HCT116 (cell line): ENCODE measurements at regions not wholly inside any gene's neighbourhood (a gene's known extent, or its start where the extent isn't known, plus 50 kb on each side); places are given as distances from the start of the nearest gene placed in this dataset.

Source experiments
- ATAC-seq: fragments of 200-7000 bp; cut with Tn5 transposase; 2 replicates; pipeline ENCODE4 v1.9.1; 2020; ENCODE audit warnings: mild to moderate bottlenecking, moderate library complexity
- BruUV-seq: library from RNA; stranded (reverse); fragments of 400-500 nt; replicated peaks from 2 replicates; lab custom pipeline; 2021; lab: Mats Ljungman, UMichigan
- CTCF ChIA-PET: fragments of 300-600 bp; sonication (Branson Sonifier 250); formaldehyde crosslinking; loops from one replicate; lab custom pipeline; 2021; ENCODE audit warnings: antibody characterized with exemption; lab: Charles Lee
- POLR2A ChIA-PET: fragments of 300-600, 350-600 bp; sonication (Branson Sonifier 250); formaldehyde crosslinking; loops from one replicate; lab custom pipeline; 2021; ENCODE audit warnings: antibody characterized with exemption; lab: Charles Lee
- RAD21 ChIA-PET, 2 experiments: fragments of 300-600 bp; sonication (Branson Sonifier 250); formaldehyde crosslinking; loops; one replicate each; lab custom pipeline; 2023; ENCODE audit warnings: low total read pairs in 2 of 2; ENCODE audit not compliant: uncharacterized antibody in 2 of 2, unreplicated experiment in 2 of 2, low non-redundant PET in 1 of 2; lab: Charles Lee
- DNase-seq: peaks from one replicate; pipeline ENCODE4 v3.0.0-alpha.2; 2010; ENCODE audit warnings: low read depth, low spot score
- H2AFZ ChIP-seq: fragments of 200-600 bp; shearing (Covaris generic), sonication (generic); 2 replicates; pipeline ENCODE4 v1.6.1; 2017; ENCODE audit warnings: low read depth, mixed run types, mixed read lengths, antibody characterized with exemption, low read length; ENCODE audit not compliant: poor library complexity, severe bottlenecking
- H3K27ac ChIP-seq: 2 replicates; pipeline ENCODE4 v1.5.1; 2012; ENCODE audit warnings: low read depth, low read length
- H3K27me3 ChIP-seq: fragments of 200-600 bp; sonication (generic); 2 replicates; pipeline ENCODE4 v1.6.1; 2016; ENCODE audit warnings: mixed run types, low read length, mixed read lengths; ENCODE audit not compliant: insufficient read depth
- H3K36me3 ChIP-seq, 2 experiments: fragments of 200-500 bp in 1 of 2; fragments of 200-600 bp in 1 of 2; sonication (Bioruptor generic) in 1 of 2; sonication (generic) in 1 of 2; 2 replicates each; pipeline versions ENCODE4 v1.5.1 to v1.6.1; 2014 to 2016; ENCODE audit warnings: low read length in 2 of 2, inconsistent platforms in 1 of 2, mixed read lengths in 1 of 2, mixed run types in 1 of 2; ENCODE audit not compliant: insufficient read depth in 2 of 2, control insufficient read depth in 1 of 2
- H3K4me1 ChIP-seq, 2 experiments: fragments of 200-600 bp in 1 of 2; sonication (generic) in 1 of 2; 2 replicates each; pipeline versions ENCODE4 v1.5.1 to v1.6.1; 2012 to 2017; ENCODE audit warnings: low read length in 2 of 2, inconsistent platforms in 1 of 2, mild to moderate bottlenecking in 1 of 2, mixed read lengths in 1 of 2, mixed run types in 1 of 2, moderate library complexity in 1 of 2; ENCODE audit not compliant: insufficient read depth in 2 of 2, control insufficient read depth in 1 of 2
- H3K4me2 ChIP-seq: fragments of 200-600 bp; sonication (generic); 2 replicates; pipeline ENCODE4 v1.6.1; 2017; ENCODE audit warnings: mixed run types, low read length, mixed read lengths
- H3K4me3 ChIP-seq, 2 experiments: fragments of 200-600 bp in 1 of 2; sonication (generic) in 1 of 2; replicated peaks in 1 of 2; 2 replicates each; pipeline ENCODE4 v1.5.1; 2011 to 2016; ENCODE audit warnings: low read length in 2 of 2, control low read depth in 1 of 2, low read depth in 1 of 2, mild to moderate bottlenecking in 1 of 2, mixed read lengths in 1 of 2, mixed run types in 1 of 2
- H3K79me2 ChIP-seq: fragments of 200-600 bp; sonication (generic); 2 replicates; pipeline ENCODE4 v1.6.1; 2017; ENCODE audit warnings: mild to moderate bottlenecking, mixed run types, low read length, moderate library complexity, mixed read lengths; ENCODE audit not compliant: insufficient read depth
- H3K9ac ChIP-seq: fragments of 200-600 bp; sonication (generic); 2 replicates; pipeline ENCODE4 v1.6.1; 2016; ENCODE audit warnings: low read length, mixed read lengths
- H3K9me2 ChIP-seq: fragments of 200-600 bp; sonication (generic), shearing (Covaris generic); 2 replicates; pipeline ENCODE4 v1.6.1; 2017; ENCODE audit warnings: mixed run types, mild to moderate bottlenecking, moderate library complexity; ENCODE audit not compliant: insufficient read depth
- H3K9me3 ChIP-seq, 2 experiments: fragments of 200-500 bp in 1 of 2; fragments of 200-600 bp in 1 of 2; sonication (Bioruptor generic) in 1 of 2; sonication (generic) in 1 of 2; 2 replicates each; pipeline ENCODE4 v1.6.1; 2014 to 2017; ENCODE audit warnings: low read length in 2 of 2, mixed read lengths in 2 of 2, inconsistent platforms in 1 of 2, low read depth in 1 of 2, mild to moderate bottlenecking in 1 of 2, mixed run types in 1 of 2, moderate library complexity in 1 of 2; ENCODE audit not compliant: control insufficient read depth in 1 of 2, insufficient read depth in 1 of 2
- H4K20me1 ChIP-seq: fragments of 200-600 bp; sonication (generic), shearing (Covaris generic); 2 replicates; pipeline ENCODE4 v1.6.1; 2017; ENCODE audit warnings: mixed run types, mild to moderate bottlenecking, moderate library complexity; ENCODE audit not compliant: insufficient read depth
- CBX3 ChIP-seq: IDR thresholded peaks from 2 replicates; pipeline ENCODE4 v1.6.1; 2012; ENCODE audit warnings: low read depth
- EGR1 ChIP-seq: IDR thresholded peaks from 2 replicates; pipeline ENCODE4 v1.6.1; 2012; ENCODE audit warnings: low read depth
- ELF1 ChIP-seq: IDR thresholded peaks from 2 replicates; pipeline ENCODE4 v1.6.1; 2012; ENCODE audit warnings: low read depth, borderline replicate concordance
- EZH2phosphoT487 ChIP-seq: fragments of 200-600 bp; IDR thresholded peaks from 2 replicates; pipeline ENCODE4 v1.6.1; 2018; ENCODE audit warnings: antibody characterized with exemption, borderline replicate concordance
- JUND ChIP-seq: IDR thresholded peaks from 2 replicates; pipeline ENCODE4 v1.6.1; 2012
- POLR2AphosphoS5 ChIP-seq: IDR thresholded peaks from 2 replicates; pipeline ENCODE4 v1.6.1; 2011; ENCODE audit warnings: mild to moderate bottlenecking, low read depth, low read length, moderate library complexity
- RAD21 ChIP-seq: IDR thresholded peaks from 2 replicates; pipeline ENCODE4 v1.6.1; 2012; ENCODE audit warnings: low read depth, mild to moderate bottlenecking
- SIN3A ChIP-seq: IDR thresholded peaks from 2 replicates; pipeline ENCODE4 v1.6.1; 2012; ENCODE audit warnings: low read depth
- TCF7L2 ChIP-seq: IDR thresholded peaks from 2 replicates; pipeline ENCODE4 v1.7.0; 2011; ENCODE audit warnings: borderline replicate concordance, inconsistent platforms; ENCODE audit not compliant: insufficient read depth, insufficient read length; ENCODE audit errors: extremely low read depth
- intact Hi-C: fragments of 100-400 bp; cut with micrococcal nuclease; formaldehyde crosslinking; loops from 2 replicates; pipeline ENCODE4 v1.10.0; 2022

GRCh38 chr10:33665501-33665900 lies 331.0 kb upstream of the NRP1 start:
- intact Hi-C loops: no loop called here
- Histone ChIP-seq H3K9ac (no peak overlapping the region), H4K20me1 (no peaks in the 10 kb centered on the region), H3K4me1 (no peaks in the 10 kb centered on the region), H3K36me3 (no peaks in the 10 kb centered on the region), H3K4me3 (no peak overlapping the region), H3K79me2 (no peaks in the 10 kb centered on the region), H3K27ac (no peak overlapping the region), H3K9me3 (no peaks in the 10 kb centered on the region), H2AFZ (no peak overlapping the region), H3K4me2 (no peak overlapping the region), H3K27me3 (no peaks in the 10 kb centered on the region), H3K9me2 (no peaks in the 10 kb centered on the region)
- no TSS peak for BruUV-seq
- DNase-seq: no peak
- ATAC-seq: no peak
- ChIA-PET CTCF (no interaction called here), RAD21 (no interaction called here), POLR2A (no interaction called here)
- no peak for TF ChIP-seq CBX3
- TF ChIP-seq EGR1: no peak
- TF ChIP-seq EZH2phosphoT487: no peak
- no peak for TF ChIP-seq RAD21

GRCh38 chr10:33664070-33664469 lies 329.6 kb upstream of the NRP1 start:
- POLR2A ChIA-PET: no interaction called here
- no peak overlapping the region for H2AFZ ChIP-seq
- TF ChIP-seq SIN3A (no peak), EZH2phosphoT487 (no peak), TCF7L2 (no peak), ELF1 (no peak), CBX3 (no peak), POLR2AphosphoS5 (no peak), JUND (no peak), EGR1 (no peak)
- TF ChIP-seq, all 23 proteins: peak for 0
- Histone ChIP-seq H3K9me2 (no peaks in the 10 kb centered on the region), H3K27ac (no peak overlapping the region), H4K20me1 (no peaks in the 10 kb centered on the region), H3K4me1 (no peaks in the 10 kb centered on the region), H3K9ac (no peak overlapping the region), H3K79me2 (no peaks in the 10 kb centered on the region), H3K9me3 (no peaks in the 10 kb centered on the region), H3K27me3 (no peaks in the 10 kb centered on the region), H3K4me2 (no peak overlapping the region), H3K36me3 (no peaks in the 10 kb centered on the region), H3K4me3 (no peak overlapping the region)
- ATAC-seq (no peak), DNase-seq (no peak)
- ChIA-PET RAD21 (no interaction called here), CTCF (no interaction called here)
- BruUV-seq: no TSS peak
- intact Hi-C loops: no loop called here
